ENCODE measurements at regions not wholly inside any gene's neighbourhood (a gene's known extent, or its start where the extent isn't known, plus 50 kb on each side); places are given as distances from the start of the nearest gene placed in this dataset.

- DNase-seq, result no peak
Measured at GRCh38 chr4:58188316-58188715, 1078.1 kb upstream of the IGFBP7 start.

- no peak for DNase-seq
Measured at GRCh38 chr4:58175024-58175423, 1064.8 kb upstream of the IGFBP7 start.

GRCh38 chr4:58166490-58166889 lies 1056.3 kb upstream of the IGFBP7 start:
- DNase-seq, result no peak

GRCh38 chr4:58163156-58163555 lies 1053.0 kb upstream of the IGFBP7 start:
- no peak for DNase-seq

GRCh38 chr4:58149404-58150085 lies 1039.4 kb upstream of the IGFBP7 start:
- no peak for DNase-seq

- no peak for DNase-seq
Measured at GRCh38 chr4:58144721-58145120, 1034.5 kb upstream of the IGFBP7 start.

- no peak for DNase-seq
Measured at GRCh38 chr4:58138786-58139668, 1028.8 kb upstream of the IGFBP7 start.

- no peak for DNase-seq
Measured at GRCh38 chr4:58136604-58137003, 1026.4 kb upstream of the IGFBP7 start.

- no peak for DNase-seq
Measured at GRCh38 chr4:58127680-58128079, 1017.5 kb upstream of the IGFBP7 start.

- DNase-seq, result peak; percentile 13
Measured at GRCh38 chr4:58119298-58119697, 1009.1 kb upstream of the IGFBP7 start.

GRCh38 chr4:58113126-58113525 lies 1002.9 kb upstream of the IGFBP7 start:
- DNase-seq, result no peak

- DNase-seq, result no peak
Measured at GRCh38 chr4:58111818-58112217, 1001.6 kb upstream of the IGFBP7 start.

GRCh38 chr4:58093352-58093751 lies 983.2 kb upstream of the IGFBP7 start:
- no peak for DNase-seq

- no peak for DNase-seq
Measured at GRCh38 chr4:58090539-58090938, 980.4 kb upstream of the IGFBP7 start.

GRCh38 chr4:58081356-58081755 lies 971.2 kb upstream of the IGFBP7 start:
- no peak for DNase-seq

GRCh38 chr4:58075724-58076123 lies 965.5 kb upstream of the IGFBP7 start:
- DNase-seq, result no peak

GRCh38 chr4:58074382-58074781 lies 964.2 kb upstream of the IGFBP7 start:
- DNase-seq, result no peak

- DNase-seq, result peak; percentile 34
Measured at GRCh38 chr4:58070726-58071125, 960.5 kb upstream of the IGFBP7 start.

GRCh38 chr4:58064653-58065052 lies 954.5 kb upstream of the IGFBP7 start:
- DNase-seq, result peak; percentile 47

GRCh38 chr4:58063404-58064160 lies 953.4 kb upstream of the IGFBP7 start:
- DNase-seq, result no peak

GRCh38 chr4:58061967-58062366 lies 951.8 kb upstream of the IGFBP7 start:
- DNase-seq, result peak; percentile 24

GRCh38 chr4:58050439-58050838 lies 940.3 kb upstream of the IGFBP7 start:
- no peak for DNase-seq

- DNase-seq, result no peak
Measured at GRCh38 chr4:58048491-58048890, 938.3 kb upstream of the IGFBP7 start.

- no peak for DNase-seq
Measured at GRCh38 chr4:58042176-58042575, 932.0 kb upstream of the IGFBP7 start.
